H9 (cell line): ENCODE measurements at regions not wholly inside any gene's neighbourhood (a gene's known extent, or its start where the extent isn't known, plus 50 kb on each side); places are given as distances from the start of the nearest gene placed in this dataset.

Source experiments
- DNase-seq: peaks from one replicate; pipeline ENCODE4 v3.0.0-alpha.2; 2017
- H2AFZ ChIP-seq: one replicate; pipeline ENCODE4 v1.6.1; 2013; ENCODE audit warnings: mild to moderate bottlenecking, low read length, control low read depth, moderate library complexity
- H2AK5ac ChIP-seq: 2 replicates; pipeline ENCODE4 v1.6.1; 2013; ENCODE audit warnings: low read length, control low read depth, mixed read lengths; ENCODE audit not compliant: insufficient read length
- H2BK120ac ChIP-seq: one replicate; pipeline ENCODE4 v1.6.1; 2013; ENCODE audit warnings: low read depth, mild to moderate bottlenecking, low read length, control low read depth, inconsistent platforms; ENCODE audit not compliant: poor library complexity, severe bottlenecking
- H2BK12ac ChIP-seq: 2 replicates; pipeline ENCODE4 v1.6.1; 2013; ENCODE audit warnings: low read length, control low read depth, mixed read lengths, low read depth; ENCODE audit not compliant: insufficient read length
- H2BK15ac ChIP-seq: 2 replicates; pipeline ENCODE4 v1.6.1; 2013; ENCODE audit warnings: low read depth, low read length, control low read depth
- H2BK20ac ChIP-seq: one replicate; pipeline ENCODE4 v1.6.1; 2013; ENCODE audit warnings: low read depth, mild to moderate bottlenecking, low read length, control low read depth, inconsistent platforms; ENCODE audit not compliant: poor library complexity, severe bottlenecking
- H2BK5ac ChIP-seq: 2 replicates; pipeline ENCODE4 v1.6.1; 2013; ENCODE audit warnings: low read length, control low read depth, mixed read lengths; ENCODE audit not compliant: insufficient read length
- H3K14ac ChIP-seq: 2 replicates; pipeline ENCODE4 v1.6.1; 2013; ENCODE audit warnings: low read length, control low read depth; ENCODE audit not compliant: insufficient read depth
- H3K18ac ChIP-seq: 2 replicates; pipeline ENCODE4 v1.6.1; 2013; ENCODE audit warnings: low read depth, mild to moderate bottlenecking, mixed read lengths, low read length, control low read depth; ENCODE audit not compliant: insufficient read length
- H3K23ac ChIP-seq: 2 replicates; pipeline ENCODE4 v1.6.1; 2013; ENCODE audit warnings: low read length, control low read depth, mixed read lengths, low read depth; ENCODE audit not compliant: insufficient read length
- H3K23me2 ChIP-seq: 2 replicates; pipeline ENCODE4 v1.6.1; 2013; ENCODE audit warnings: low read depth, mild to moderate bottlenecking, mixed read lengths, low read length, control low read depth; ENCODE audit not compliant: insufficient read length, poor library complexity, severe bottlenecking
- H3K27ac ChIP-seq: 2 replicates; pipeline ENCODE4 v1.5.1; 2013; ENCODE audit warnings: low read length, control low read depth, mixed read lengths, low read depth; ENCODE audit not compliant: insufficient read length
- H3K27me3 ChIP-seq: 2 replicates; pipeline ENCODE4 v1.6.1; 2013; ENCODE audit warnings: low read length, control low read depth, inconsistent platforms; ENCODE audit not compliant: insufficient read depth
- H3K4ac ChIP-seq: 2 replicates; pipeline ENCODE4 v1.6.1; 2013; ENCODE audit warnings: low read depth, mild to moderate bottlenecking, control low read depth, inconsistent platforms, low read length, moderate library complexity
- H3K4me1 ChIP-seq: 2 replicates; pipeline ENCODE4 v1.6.1; 2013; ENCODE audit warnings: low read length, control low read depth, inconsistent platforms; ENCODE audit not compliant: insufficient read depth
- H3K4me2 ChIP-seq: 2 replicates; pipeline ENCODE4 v1.6.1; 2013; ENCODE audit warnings: low read length, control low read depth, mixed read lengths; ENCODE audit not compliant: insufficient read length, insufficient read depth
- H3K56ac ChIP-seq: 2 replicates; pipeline ENCODE4 v1.6.1; 2013; ENCODE audit warnings: low read depth, mild to moderate bottlenecking, mixed read lengths, low read length, control low read depth; ENCODE audit not compliant: insufficient read length
- H3K79me1 ChIP-seq: 2 replicates; pipeline ENCODE4 v1.6.1; 2013; ENCODE audit warnings: low read depth, mild to moderate bottlenecking, moderate library complexity, low read length, control low read depth, inconsistent platforms; ENCODE audit not compliant: insufficient read depth, poor library complexity, severe bottlenecking
- H3K79me2 ChIP-seq: 2 replicates; pipeline ENCODE4 v1.6.1; 2013; ENCODE audit warnings: low read length, control low read depth, inconsistent platforms; ENCODE audit not compliant: insufficient read depth
- H3K9ac ChIP-seq: 2 replicates; pipeline ENCODE4 v1.6.1; 2013; ENCODE audit warnings: low read length, control low read depth, mixed read lengths; ENCODE audit not compliant: insufficient read length; ENCODE audit errors: extremely low read depth
- H3K9me3 ChIP-seq: one replicate; pipeline ENCODE4 v1.6.1; 2013; ENCODE audit warnings: low read depth, low read length, inconsistent platforms; ENCODE audit not compliant: control insufficient read depth
- H3T11ph ChIP-seq: one replicate; pipeline ENCODE4 v1.6.1; 2013; ENCODE audit warnings: mild to moderate bottlenecking, low read length, control low read depth, inconsistent platforms
- H4K20me1 ChIP-seq: one replicate; pipeline ENCODE4 v1.6.1; 2013; ENCODE audit not compliant: control insufficient read depth, insufficient read length, insufficient read depth
- H4K5ac ChIP-seq: 2 replicates; pipeline ENCODE4 v1.6.1; 2013; ENCODE audit warnings: low read depth, mild to moderate bottlenecking, mixed read lengths, low read length, control low read depth; ENCODE audit not compliant: insufficient read length
- H4K8ac ChIP-seq: replicated peaks from 2 replicates; pipeline ENCODE4 v1.6.1; 2013; ENCODE audit warnings: low read length, control low read depth, mixed read lengths, low read depth; ENCODE audit not compliant: insufficient read length
- H4K91ac ChIP-seq: 2 replicates; pipeline ENCODE4 v1.6.1; 2013; ENCODE audit warnings: low read depth, mild to moderate bottlenecking, moderate library complexity, mixed read lengths, low read length, control low read depth; ENCODE audit not compliant: insufficient read length
- H3K27ac Mint-ChIP-seq, 3 experiments: 2 replicates in 2 of 3; 3 replicates in 1 of 3; pipeline ENCODE4 v1.8.0; 2020 to 2021; ENCODE audit warnings: mixed read lengths in 3 of 3, mild to moderate bottlenecking in 1 of 3, moderate library complexity in 1 of 3
- H3K27me3 Mint-ChIP-seq: 2 replicates; pipeline ENCODE4 v1.8.0; 2021; ENCODE audit warnings: low read depth, mild to moderate bottlenecking, moderate library complexity, mixed read lengths
- H3K36me3 Mint-ChIP-seq, 3 experiments: 2 replicates in 2 of 3; 3 replicates in 1 of 3; pipeline ENCODE4 v1.8.0; 2020 to 2021; ENCODE audit warnings: low read depth in 3 of 3, mixed read lengths in 3 of 3; ENCODE audit not compliant: insufficient read depth in 1 of 3
- H3K4me1 Mint-ChIP-seq, 2 experiments: 2 replicates each; pipeline ENCODE4 v1.8.0; 2020; ENCODE audit warnings: mixed read lengths in 2 of 2
- H3K4me3 Mint-ChIP-seq, 2 experiments: 2 replicates in 1 of 2; 3 replicates in 1 of 2; pipeline ENCODE4 v1.8.0; 2020 to 2021; ENCODE audit warnings: mild to moderate bottlenecking in 2 of 2, mixed read lengths in 2 of 2, moderate library complexity in 1 of 2
- H3K9me3 Mint-ChIP-seq, 2 experiments: 2 replicates in 1 of 2; 3 replicates in 1 of 2; pipeline ENCODE4 v1.8.0; 2020; ENCODE audit warnings: mild to moderate bottlenecking in 2 of 2, mixed read lengths in 2 of 2, moderate library complexity in 1 of 2
- WGBS: extraction: QIAGEN DNeasy Blood & Tissue Kit; methylation state at CpG from one replicate; pipeline ENCODE4 v1.1.7; 2013; ENCODE audit warnings: missing lambda C conversion rate, low lambda C conversion rate, mixed read lengths; ENCODE audit not compliant: insufficient read length; ENCODE audit errors: extremely low coverage; 5-methylcytosine and 5-hydroxymethylcytosine counted together
- TF ChIP-seq, protein P1 (sequence below): fragments of 200-600 bp; sonication (generic); conservative IDR thresholded peaks from 3 replicates; pipeline ENCODE4 v1.8.0; 2021; ENCODE audit warnings: antibody characterized with exemption, mild to moderate bottlenecking

DNA sequence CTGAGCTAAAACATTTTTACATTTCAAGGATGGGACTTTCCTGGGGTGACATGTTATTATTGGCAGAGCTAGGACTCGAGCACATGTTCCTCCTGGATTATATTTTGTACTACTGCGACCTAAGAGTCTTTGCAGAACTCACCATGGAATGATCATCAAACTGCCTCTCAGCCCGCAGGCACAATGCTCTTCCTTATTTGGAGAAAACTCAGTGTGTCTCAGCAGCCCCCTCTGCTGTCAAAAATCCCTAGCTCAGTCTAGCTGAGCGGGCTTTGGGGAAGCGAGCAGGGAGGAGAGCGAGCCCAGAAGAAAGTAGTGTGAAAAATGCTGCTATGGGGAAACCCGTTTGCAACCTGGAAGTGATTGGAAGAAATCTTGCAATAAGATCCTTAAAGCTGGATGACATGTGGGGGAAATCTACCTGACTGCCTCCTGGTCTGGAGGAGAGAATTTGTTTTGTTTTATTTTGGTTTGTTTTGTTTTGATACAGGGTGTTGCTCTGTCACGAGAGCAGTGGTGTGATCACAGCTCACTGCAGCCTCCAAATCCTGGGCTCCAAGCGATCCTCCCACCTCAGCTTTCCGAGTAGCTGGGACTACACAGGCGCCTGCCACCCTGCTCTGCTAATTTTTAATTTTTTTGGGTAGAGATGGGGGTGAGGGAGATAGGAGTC, 89.9 kb upstream of the CLINT1 start:
- no peak overlapping the region for H4K91ac ChIP-seq
- no peak overlapping the region for H3K4me3 Mint-ChIP-seq
- H3K23ac ChIP-seq = no peak overlapping the region
- no peaks in the 10 kb centered on the region for H3K79me2 ChIP-seq
- H3T11ph ChIP-seq = peak overlapping the region; percentile 78
- H3K56ac ChIP-seq = no peak overlapping the region
- no peak overlapping the region for H2BK15ac ChIP-seq
- H3K27ac Mint-ChIP-seq = peak overlapping the region; percentile 10 to 49 (median 42); a peak in 6 of 7 replicates
- no peak overlapping the region for H3K27ac ChIP-seq
- H2BK5ac ChIP-seq = no peak overlapping the region
- no peaks in the 10 kb centered on the region for H3K36me3 Mint-ChIP-seq
- no peaks in the 10 kb centered on the region for H3K27me3 ChIP-seq
- H3K14ac ChIP-seq = peak overlapping the region; percentile 83; the same call in 1 of the 2 replicates
- H3K4me1 Mint-ChIP-seq = peaks cover 37% of the 10 kb centered on the region in 2 experiments
- no peak overlapping the region for H3K9ac ChIP-seq
- no peaks in the 10 kb centered on the region for H4K20me1 ChIP-seq
- no peak overlapping the region for H3K4me2 ChIP-seq
- H4K5ac ChIP-seq = no peak overlapping the region
- WGBS = no CpG with 5 or more reads among the region's 11 CpGs
- no peaks in the 10 kb centered on the region for H3K9me3 Mint-ChIP-seq
- H2BK12ac ChIP-seq = no peak overlapping the region
- DNase-seq = peak; percentile 96
- peak overlapping the region; percentile 92 for H2BK20ac ChIP-seq
- peak overlapping the region; percentile 83 for H3K18ac ChIP-seq
- H2AK5ac ChIP-seq = no peak overlapping the region
- H3K4me1 ChIP-seq = peaks cover 2% of the 10 kb centered on the region; the same call in 1 of the 2 replicates
- no peaks in the 10 kb centered on the region for H3K9me3 ChIP-seq
- H4K8ac ChIP-seq = no peak overlapping the region
- TF ChIP-seq, protein P1, sequence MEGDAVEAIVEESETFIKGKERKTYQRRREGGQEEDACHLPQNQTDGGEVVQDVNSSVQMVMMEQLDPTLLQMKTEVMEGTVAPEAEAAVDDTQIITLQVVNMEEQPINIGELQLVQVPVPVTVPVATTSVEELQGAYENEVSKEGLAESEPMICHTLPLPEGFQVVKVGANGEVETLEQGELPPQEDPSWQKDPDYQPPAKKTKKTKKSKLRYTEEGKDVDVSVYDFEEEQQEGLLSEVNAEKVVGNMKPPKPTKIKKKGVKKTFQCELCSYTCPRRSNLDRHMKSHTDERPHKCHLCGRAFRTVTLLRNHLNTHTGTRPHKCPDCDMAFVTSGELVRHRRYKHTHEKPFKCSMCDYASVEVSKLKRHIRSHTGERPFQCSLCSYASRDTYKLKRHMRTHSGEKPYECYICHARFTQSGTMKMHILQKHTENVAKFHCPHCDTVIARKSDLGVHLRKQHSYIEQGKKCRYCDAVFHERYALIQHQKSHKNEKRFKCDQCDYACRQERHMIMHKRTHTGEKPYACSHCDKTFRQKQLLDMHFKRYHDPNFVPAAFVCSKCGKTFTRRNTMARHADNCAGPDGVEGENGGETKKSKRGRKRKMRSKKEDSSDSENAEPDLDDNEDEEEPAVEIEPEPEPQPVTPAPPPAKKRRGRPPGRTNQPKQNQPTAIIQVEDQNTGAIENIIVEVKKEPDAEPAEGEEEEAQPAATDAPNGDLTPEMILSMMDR = peak; percentile 92
- peak overlapping the region; percentile 75 for H2BK120ac ChIP-seq
- H2AFZ ChIP-seq = peak overlapping the region; percentile 87
- H3K23me2 ChIP-seq = no peaks in the 10 kb centered on the region
- H3K27me3 Mint-ChIP-seq = no peaks in the 10 kb centered on the region
- no peaks in the 10 kb centered on the region for H3K79me1 ChIP-seq
- peak overlapping the region; percentile 81; the same call in 1 of the 2 replicates for H3K4ac ChIP-seq
